GM18505 (cell line): ENCODE measurements at regions not wholly inside any gene's neighbourhood (a gene's known extent, or its start where the extent isn't known, plus 50 kb on each side); places are given as distances from the start of the nearest gene placed in this dataset.

Source experiments
- ATAC-seq: cut with Tn5 transposase; IDR thresholded peaks from one replicate; pipeline ENCODE4 v1.9.1; 2021; ENCODE audit not compliant: unreplicated experiment
- POLR2A ChIP-seq: IDR thresholded peaks from 4 replicates; pipeline ENCODE4 v1.6.1; 2011; ENCODE audit warnings: borderline replicate concordance; ENCODE audit not compliant: insufficient read depth, insufficient read length; ENCODE audit errors: extremely low read depth

- no peak for ATAC-seq
- TF ChIP-seq POLR2A, result no peak
Measured at GRCh38 chr1:104884939-104885338, 1135.2 kb downstream of the AMY1C start.

- ATAC-seq, result no peak
- no peak for TF ChIP-seq POLR2A
Measured at GRCh38 chr1:104905322-104905721, 1155.6 kb downstream of the AMY1C start.

GRCh38 chr1:104906141-104906540, 1156.4 kb downstream of the AMY1C start:
- no peak for ATAC-seq
- TF ChIP-seq POLR2A, result no peak

- no peak for ATAC-seq
Measured at GRCh38 chr1:104919188-104919587, 1169.5 kb downstream of the AMY1C start.

GRCh38 chr1:104921525-104921924, 1171.8 kb downstream of the AMY1C start:
- ATAC-seq, result no peak
- no peak for TF ChIP-seq POLR2A

More at GRCh38 chr1:104919188-104919587, 1169.5 kb downstream of the AMY1C start:
- no peak for TF ChIP-seq POLR2A

- no peak for TF ChIP-seq POLR2A
- ATAC-seq, result no peak
Measured at GRCh38 chr1:104923075-104923474, 1173.4 kb downstream of the AMY1C start.

- TF ChIP-seq POLR2A, result no peak
- no peak for ATAC-seq
Measured at GRCh38 chr1:104929280-104929679, 1179.6 kb downstream of the AMY1C start.

GRCh38 chr1:104932030-104932915, 1182.6 kb downstream of the AMY1C start:
- no peak for ATAC-seq
- no peak for TF ChIP-seq POLR2A

- ATAC-seq, result no peak
- no peak for TF ChIP-seq POLR2A
Measured at GRCh38 chr1:104932949-104933679, 1183.4 kb downstream of the AMY1C start.

- no peak for ATAC-seq
- no peak for TF ChIP-seq POLR2A
Measured at GRCh38 chr1:104933846-104934245, 1184.1 kb downstream of the AMY1C start.

- no peak for ATAC-seq
- no peak for TF ChIP-seq POLR2A
Measured at GRCh38 chr1:104945406-104945805, 1195.7 kb downstream of the AMY1C start.

GRCh38 chr1:104946558-104947210, 1197.0 kb downstream of the AMY1C start:
- TF ChIP-seq POLR2A, result no peak
- ATAC-seq, result no peak

- TF ChIP-seq POLR2A, result no peak
- ATAC-seq, result no peak
Measured at GRCh38 chr1:104953555-104953954, 1203.9 kb downstream of the AMY1C start.
